A549 (cell line): ENCODE measurements at regions not wholly inside any gene's neighbourhood (a gene's known extent, or its start where the extent isn't known, plus 50 kb on each side); places are given as distances from the start of the nearest gene placed in this dataset.

Experiments
- ATAC-seq, 2 experiments: fragments of 200-7000 bp in 1 of 2; fragments of >200 bp in 1 of 2; cut with Nextera tagmentation in 1 of 2; cut with Tn5 transposase in 1 of 2; 3 replicates each; pipeline versions ENCODE4 v1.8.0 to v1.9.1; 2018 to 2020; ENCODE audit warnings: mild to moderate bottlenecking in 1 of 2, moderate library complexity in 1 of 2
- CTCF ChIA-PET: fragments of 300-600 bp; sonication (Branson Sonifier 250); formaldehyde crosslinking; extraction: SDS; loops from one replicate; lab custom pipeline; 2021; ENCODE audit warnings: antibody characterized with exemption, inconsistent platforms; lab: Yijun Ruan, JAX
- POLR2A ChIA-PET: fragments of 350-600 bp; formaldehyde crosslinking; extraction: SDS; loops from one replicate; lab custom pipeline; 2021; ENCODE audit warnings: antibody characterized with exemption, inconsistent platforms; lab: Yijun Ruan, JAX
- DNase-seq, 2 experiments: peaks; one replicate each; pipeline versions ENCODE4 v3.0.0 to v3.0.0-alpha.2; 2011 to 2016; ENCODE audit warnings: low read depth in 1 of 2, low spot score in 1 of 2
- FAIRE-seq: peaks from 2 replicates; lab custom pipeline; 2011; peaks lifted over from hg19 to GRCh38; lab: Jason Lieb, UNC
- H3K27ac ChIP-seq, 2 experiments: fragments of >200 bp; sonication (Bioruptor Twin); formaldehyde crosslinking; 3 replicates each; pipeline ENCODE4 v1.5.1; 2016 to 2017
- H3K4me1 ChIP-seq: fragments of >200 bp; sonication (Bioruptor Twin); formaldehyde crosslinking; 3 replicates; pipeline ENCODE4 v1.6.1; 2016
- H3K4me2 ChIP-seq: fragments of >200 bp; sonication (Bioruptor Twin); formaldehyde crosslinking; 3 replicates; pipeline ENCODE4 v1.6.1; 2016
- H3K4me3 ChIP-seq: fragments of >200 bp; sonication (Bioruptor Twin); formaldehyde crosslinking; 3 replicates; pipeline ENCODE4 v1.5.1; 2016
- H3K9me3 ChIP-seq: fragments of >200 bp; sonication (Bioruptor Twin); formaldehyde crosslinking; 3 replicates; pipeline ENCODE4 v1.6.1; 2016
- BCL3 ChIP-seq: fragments of >200 bp; sonication (Bioruptor Twin); formaldehyde crosslinking; IDR thresholded peaks from 3 replicates; pipeline ENCODE4 v1.6.1; 2016
- CBX2 ChIP-seq: fragments of 200-600 bp; sonication (generic); IDR thresholded peaks from 2 replicates; pipeline ENCODE4 v1.6.1; 2016; ENCODE audit warnings: low read depth, mild to moderate bottlenecking, borderline replicate concordance
- CBX8 ChIP-seq: fragments of 200-600 bp; sonication (generic); IDR thresholded peaks from 2 replicates; pipeline ENCODE4 v1.6.1; 2016
- CHD2 ChIP-seq: fragments of 150-350 bp; IDR thresholded peaks from 2 replicates; pipeline ENCODE4 v1.6.1; 2014; ENCODE audit warnings: low read length; ENCODE audit not compliant: partially characterized antibody
- E2F6 ChIP-seq: IDR thresholded peaks from 2 replicates; pipeline ENCODE4 v1.6.1; 2012; ENCODE audit warnings: low read depth, borderline replicate concordance
- EHF ChIP-seq: fragments of 250-450 bp; sonication (Bioruptor Pico); IDR thresholded peaks from 2 replicates; pipeline ENCODE4 v1.5.0; 2020; ENCODE audit warnings: mild to moderate bottlenecking
- EHMT2 ChIP-seq: fragments of 200-600 bp; sonication (generic); IDR thresholded peaks from 2 replicates; pipeline ENCODE4 v1.6.1; 2016; ENCODE audit warnings: antibody characterized with exemption, low read depth, mild to moderate bottlenecking, moderate library complexity
- ELK1 ChIP-seq: fragments of 150-350 bp; IDR thresholded peaks from 2 replicates; pipeline ENCODE4 v1.6.1; 2014; ENCODE audit warnings: low read depth, mild to moderate bottlenecking, low read length
- ESRRA ChIP-seq: fragments of 150-350 bp; IDR thresholded peaks from 2 replicates; pipeline ENCODE4 v1.6.1; 2014; ENCODE audit warnings: mild to moderate bottlenecking, low read length, borderline replicate concordance
- FOSB ChIP-seq: fragments of 250-450 bp; sonication (Bioruptor Pico); IDR thresholded peaks from 2 replicates; pipeline ENCODE4 v1.5.0; 2020; ENCODE audit warnings: mild to moderate bottlenecking, moderate library complexity
- FOSL2 ChIP-seq, 2 experiments: fragments of 450-650 bp in 1 of 2; fragments of >200 bp in 1 of 2; sonication (Bioruptor Twin) in 1 of 2; formaldehyde crosslinking; IDR thresholded peaks; 2 replicates each; pipeline versions ENCODE4 v1.5.0 to v1.6.1; 2016 to 2020; ENCODE audit warnings: mild to moderate bottlenecking in 1 of 2, moderate library complexity in 1 of 2
- FOXS1 ChIP-seq: fragments of 250-450 bp; sonication (Bioruptor Pico); IDR thresholded peaks from 2 replicates; pipeline ENCODE4 v1.5.0; 2020; ENCODE audit warnings: mild to moderate bottlenecking, moderate library complexity
- HMGXB4 ChIP-seq: fragments of 250-450 bp; sonication (Bioruptor Pico); IDR thresholded peaks from 2 replicates; pipeline ENCODE4 v1.5.0; 2021; ENCODE audit warnings: mild to moderate bottlenecking, moderate library complexity, borderline replicate concordance
- JUNB ChIP-seq: fragments of >200 bp; sonication (Bioruptor Twin); formaldehyde crosslinking; IDR thresholded peaks from 2 replicates; pipeline ENCODE4 v1.6.1; 2016
- KDM1A ChIP-seq: fragments of 200-600 bp; sonication (generic); IDR thresholded peaks from 2 replicates; pipeline ENCODE4 v1.6.1; 2016; ENCODE audit warnings: low read depth, mild to moderate bottlenecking
- MYC ChIP-seq: IDR thresholded peaks from 2 replicates; pipeline ENCODE4 v1.6.1; 2012; ENCODE audit warnings: mild to moderate bottlenecking, inconsistent platforms, low read length, improper control_type of control experiment, borderline replicate concordance
- POLR2AphosphoS2 ChIP-seq: conservative IDR thresholded peaks from 2 replicates; pipeline ENCODE4 v1.6.1; 2012; ENCODE audit warnings: low read length, improper control_type of control experiment, inconsistent platforms
- RAD21 ChIP-seq, 2 experiments: fragments of >200 bp in 1 of 2; sonication (Bioruptor Twin) in 1 of 2; formaldehyde crosslinking in 1 of 2; IDR thresholded peaks in 1 of 2; conservative IDR thresholded peaks in 1 of 2; 2 replicates in 1 of 2; 3 replicates in 1 of 2; pipeline ENCODE4 v1.6.1; 2012 to 2018; ENCODE audit warnings: inconsistent platforms in 1 of 2
- RARB ChIP-seq: fragments of 250-450 bp; sonication (Bioruptor Pico); IDR thresholded peaks from 2 replicates; pipeline ENCODE4 v1.8.0; 2021; ENCODE audit warnings: mild to moderate bottlenecking, moderate library complexity
- SMC3 ChIP-seq: fragments of >200 bp; sonication (Bioruptor Twin); formaldehyde crosslinking; IDR thresholded peaks from 3 replicates; pipeline ENCODE4 v1.6.1; 2018; ENCODE audit warnings: inconsistent platforms
- TP53 ChIP-seq: fragments of 250-450 bp; sonication (Bioruptor Pico); IDR thresholded peaks from 2 replicates; pipeline ENCODE4 v1.5.0; 2021; ENCODE audit warnings: mild to moderate bottlenecking, moderate library complexity
- USF2 ChIP-seq: fragments of 450-650 bp; IDR thresholded peaks from 2 replicates; pipeline ENCODE4 v1.6.1; 2014; ENCODE audit warnings: antibody characterized with exemption
- ZC3H11A ChIP-seq: fragments of 450-650 bp; IDR thresholded peaks from 2 replicates; pipeline ENCODE4 v1.6.1; 2014; ENCODE audit warnings: antibody characterized with exemption, mild to moderate bottlenecking
- ZNF302 ChIP-seq: fragments of 250-450 bp; sonication (Bioruptor Pico); IDR thresholded peaks from 2 replicates; pipeline ENCODE4 v1.9.0; 2021; ENCODE audit warnings: inconsistent platforms, mild to moderate bottlenecking, moderate library complexity
- WGBS: methylation state at CpG from one replicate; pipeline ENCODE4 v1.1.6; 2017; ENCODE audit errors: missing lambda C conversion rate; 5-methylcytosine and 5-hydroxymethylcytosine counted together

- no peaks in the 10 kb centered on the region for H3K4me1 ChIP-seq
- FAIRE-seq: no peak
- no peak for ATAC-seq
- H3K4me3 ChIP-seq: no peak overlapping the region
- no peak for DNase-seq
- WGBS: 90% methylated on average over 1 of the region's 1 CpG
- no peaks in the 10 kb centered on the region for H3K9me3 ChIP-seq
- CTCF ChIA-PET: no interaction called here
- TF ChIP-seq JUNB (no peak), RARB (CRISPR knock-in tag) (no peak), CHD2 (no peak), MYC (no peak), FOSL2 (IDR thresholded peaks at IDR 0.05) (no peak), FOSL2 (CRISPR knock-in tag; IDR thresholded peaks at IDR 0.05) (no peak)
- no peak overlapping the region for H3K4me2 ChIP-seq
- H3K27ac ChIP-seq: no peak overlapping the region
- POLR2A ChIA-PET: no interaction called here
These were observed 71.0 kb upstream of the SPATS2L start for GRCh38 chr2:200235533-200235932.

- ChIA-PET POLR2A (no interaction called here), CTCF (no interaction called here)
- ATAC-seq: no peak
- no peaks in the 10 kb centered on the region for H3K4me1 ChIP-seq
- H3K4me2 ChIP-seq: no peak overlapping the region
- H3K4me3 ChIP-seq: no peak overlapping the region
- no peak overlapping the region for H3K27ac ChIP-seq
- FAIRE-seq: no peak
- WGBS: 44% methylated on average over 2 of the region's 2 CpGs
- TF ChIP-seq FOSB (CRISPR knock-in tag) (no peak), CBX2 (no peak), JUNB (no peak), CBX8 (no peak), ZNF302 (no peak), TP53 (no peak), EHF (no peak), EHMT2 (no peak), FOSL2 (IDR thresholded peaks at IDR 0.05) (no peak), FOSL2 (CRISPR knock-in tag; IDR thresholded peaks at IDR 0.05) (no peak), RAD21 (conservative IDR thresholded peaks at IDR 0.05 in 1 of 2, IDR thresholded peaks at IDR 0.05 in 1 of 2) (no peak), E2F6 (no peak), ZC3H11A (no peak), POLR2AphosphoS2 (no peak), KDM1A (no peak), ELK1 (no peak), SMC3 (no peak), FOXS1 (CRISPR knock-in tag) (no peak)
- no peak for DNase-seq
- H3K9me3 ChIP-seq: no peaks in the 10 kb centered on the region
These were observed 67.3 kb upstream of the SPATS2L start for GRCh38 chr2:200239216-200239615.

- ChIA-PET CTCF (no interaction called here), POLR2A (no interaction called here)
- WGBS: 72% methylated on average over 4 of the region's 4 CpGs
These were observed 63.9 kb upstream of the SPATS2L start for GRCh38 chr2:200242570-200242969.

More at GRCh38 chr2:200242570-200242969, 63.9 kb upstream of the SPATS2L start:
- H3K4me3 ChIP-seq: no peak overlapping the region
- TF ChIP-seq USF2 (no peak), HMGXB4 (CRISPR knock-in tag) (no peak), EHF (no peak), ZNF302 (no peak), CBX8 (no peak), ESRRA (no peak), BCL3 (no peak)
- TF ChIP-seq, all 56 proteins: peak for 0
- Histone ChIP-seq H3K27ac (no peak overlapping the region), H3K4me1 (no peaks in the 10 kb centered on the region), H3K4me2 (no peak overlapping the region), H3K9me3 (no peaks in the 10 kb centered on the region)
- DNase-seq (no peak), FAIRE-seq (no peak), ATAC-seq (no peak)
